Stomach (tissue), 8 donors: ENCODE measurements at regions not wholly inside any gene's neighbourhood (a gene's known extent, or its start where the extent isn't known, plus 50 kb on each side); places are given as distances from the start of the nearest gene placed in this dataset.

Source experiments
- DNase-seq, 2 donors: peaks; one replicate each; pipeline versions ENCODE4 v3.0.0 to v3.0.0-alpha.2; 2013 to 2019
- H3K27ac ChIP-seq, 5 donors: fragments of 200-600 bp in 4 of 5; sonication (generic) in 4 of 5; one replicate each; pipeline ENCODE4 v1.5.1; 2013 to 2019; ENCODE audit warnings: mild to moderate bottlenecking in 1 of 5, moderate library complexity in 1 of 5
- H3K27me3 ChIP-seq, 3 donors: fragments of 200-600 bp; sonication (generic); one replicate each; pipeline ENCODE4 v1.5.1; 2017 to 2019; ENCODE audit warnings: mixed run types in 1 of 3
- H3K36me3 ChIP-seq, 4 donors: fragments of 200-600 bp; sonication (generic); 1 replicate in 3 of 4; 2 replicates in 1 of 4; pipeline ENCODE4 v1.5.1; 2016 to 2019
- H3K4me1 ChIP-seq, 4 donors: fragments of 200-600 bp; sonication (generic); one replicate each; pipeline ENCODE4 v1.5.1; 2016 to 2019
- H3K4me3 ChIP-seq, 4 donors: fragments of 200-600 bp; sonication (generic) in 3 of 4; one replicate each; pipeline ENCODE4 v1.5.1; 2016 to 2019; ENCODE audit warnings: mild to moderate bottlenecking in 1 of 4
- H3K9me3 ChIP-seq, 4 donors: fragments of 200-600 bp; sonication (generic); one replicate each; pipeline ENCODE4 v1.5.1; 2016 to 2019
- CTCF ChIP-seq, 7 experiments: fragments of 450-650 bp in 4 of 7; fragments of 200-600 bp in 3 of 7; sonication (generic) in 3 of 7; IDR thresholded peaks; one replicate each; pipeline ENCODE4 v1.5.1; 2016 to 2019; ENCODE audit warnings: antibody characterized with exemption in 7 of 7, control low read depth in 2 of 7, mild to moderate bottlenecking in 1 of 7
- EP300 ChIP-seq: sonication (generic); formaldehyde crosslinking; IDR thresholded peaks from one replicate; pipeline ENCODE4 v1.6.1; 2017; ENCODE audit warnings: antibody characterized with exemption
- POLR2A ChIP-seq, 4 donors: fragments of 450-650 bp; IDR thresholded peaks; one replicate each; pipeline ENCODE4 v1.6.1; 2016; ENCODE audit warnings: antibody characterized with exemption in 4 of 4, control low read depth in 2 of 4, mild to moderate bottlenecking in 1 of 4, moderate library complexity in 1 of 4
- POLR2AphosphoS5 ChIP-seq, 3 donors: sonication (generic); formaldehyde crosslinking; IDR thresholded peaks; one replicate each; pipeline ENCODE4 v1.6.1; 2016; ENCODE audit warnings: antibody characterized with exemption in 3 of 3
- WGBS, 5 donors: extraction: QIAGEN DNeasy Blood & Tissue Kit in 3 of 5; methylation state at CpG; one replicate each; pipeline versions ENCODE4 v1.1.5 to v1.1.7; 2013 to 2018; 5-methylcytosine and 5-hydroxymethylcytosine counted together
- intact Hi-C: fragments of 100-400 bp; cut with DNase I; formaldehyde crosslinking; loops from one replicate; pipeline ENCODE4 v1.15.1; 2023; ENCODE audit warnings: low total_unique reads
- donor health status: healthy with polysubstance abuse.
- donor health status: Bipolar disorder and iron deficiency.
- donor health status: healthy.

DNA sequence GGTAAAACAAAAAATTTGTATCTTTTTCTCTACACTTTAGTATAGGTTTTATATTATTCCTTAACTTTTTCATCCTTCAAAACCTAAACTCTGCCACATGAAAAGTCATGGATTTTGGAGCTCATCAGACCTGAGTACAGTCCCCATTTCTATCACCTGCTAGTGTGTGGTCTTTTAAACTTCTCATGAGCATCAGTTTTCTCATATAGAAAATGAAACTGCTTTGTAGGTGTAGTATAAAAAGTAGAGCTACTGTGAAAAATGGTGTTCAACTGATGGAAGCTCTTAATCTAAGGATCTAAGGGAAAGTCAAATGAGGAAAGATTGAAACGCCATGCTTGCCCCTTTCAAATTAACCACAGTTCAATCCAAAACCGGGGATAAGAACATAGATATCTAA is 686.5 kb downstream of the MECOM start:
- no peak for DNase-seq
- TF ChIP-seq POLR2AphosphoS5 (IDR thresholded peaks at IDR 0.05) = no peak
- TF ChIP-seq CTCF (IDR thresholded peaks at IDR 0.05) = no peak
- TF ChIP-seq EP300 = no peak
- TF ChIP-seq POLR2A (IDR thresholded peaks at IDR 0.05) = no peak
- H3K4me3 ChIP-seq = no peak overlapping the region
- intact Hi-C loops = no loop called here
- H3K27me3 ChIP-seq = no peaks in the 10 kb centered on the region
- no peaks in the 10 kb centered on the region for H3K9me3 ChIP-seq
- H3K4me1 ChIP-seq = peaks cover 0 to 14% (median 0%) of the 10 kb centered on the region in 4 donors
- H3K27ac ChIP-seq = peak overlapping the region in 2 of 5 donors; percentile 24 to 52
- no peaks in the 10 kb centered on the region for H3K36me3 ChIP-seq
- 66 to 84% (median 78%) methylated on average over 2 of the region's 2 CpGs for WGBS, 5 donors

DNA sequence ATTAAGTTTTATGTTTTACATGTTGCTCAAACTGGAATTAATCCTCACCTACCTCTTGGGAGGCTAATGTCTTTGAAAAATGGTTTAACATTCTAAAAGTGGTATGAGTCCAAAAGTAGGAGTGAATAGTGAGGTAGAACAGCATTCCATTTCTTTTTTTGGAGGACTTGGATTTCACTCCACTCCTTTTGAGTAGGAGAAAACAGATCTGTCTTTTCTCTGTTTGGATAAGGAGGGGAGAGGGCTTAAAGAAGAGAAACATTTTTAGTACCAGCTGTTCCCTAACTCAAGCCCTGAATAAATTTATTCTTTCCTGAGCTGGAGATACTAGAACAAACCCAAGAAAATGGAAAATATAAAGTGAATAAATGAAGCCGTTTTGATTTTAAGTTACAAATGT is 687.9 kb downstream of the MECOM start:
- Histone ChIP-seq H3K27ac (peak overlapping the region in 2 of 5 donors; percentile 20 to 24), H3K4me1 (peaks cover 0 to 14% (median 0%) of the 10 kb centered on the region in 4 donors), H3K36me3 (no peaks in the 10 kb centered on the region), H3K27me3 (no peaks in the 10 kb centered on the region), H3K9me3 (no peaks in the 10 kb centered on the region), H3K4me3 (no peak overlapping the region)
- DNase-seq = no peak
- 46 to 73% (median 63%) methylated on average over 1 of the region's 1 CpG for WGBS, 5 donors
- intact Hi-C loops = no loop called here
- TF ChIP-seq CTCF (IDR thresholded peaks at IDR 0.05) (no peak), POLR2A (IDR thresholded peaks at IDR 0.05) (no peak)

GRCh38 chr3:168974617-168975403 is 688.7 kb downstream of the MECOM start:
- peak overlapping the region in 2 of 5 donors; percentile 20 to 24 for H3K27ac ChIP-seq
- intact Hi-C loops = no loop called here
- H3K4me1 ChIP-seq = peaks cover 0 to 14% (median 0%) of the 10 kb centered on the region in 4 donors
- no peaks in the 10 kb centered on the region for H3K9me3 ChIP-seq
- no peaks in the 10 kb centered on the region for H3K27me3 ChIP-seq
- no peaks in the 10 kb centered on the region for H3K36me3 ChIP-seq
- H3K4me3 ChIP-seq = no peak overlapping the region
- TF ChIP-seq POLR2A (IDR thresholded peaks at IDR 0.05) = no peak
- no peak for TF ChIP-seq CTCF (IDR thresholded peaks at IDR 0.05)
- TF ChIP-seq EP300 = no peak
- TF ChIP-seq POLR2AphosphoS5 (IDR thresholded peaks at IDR 0.05) = no peak
- no peak for DNase-seq

DNA sequence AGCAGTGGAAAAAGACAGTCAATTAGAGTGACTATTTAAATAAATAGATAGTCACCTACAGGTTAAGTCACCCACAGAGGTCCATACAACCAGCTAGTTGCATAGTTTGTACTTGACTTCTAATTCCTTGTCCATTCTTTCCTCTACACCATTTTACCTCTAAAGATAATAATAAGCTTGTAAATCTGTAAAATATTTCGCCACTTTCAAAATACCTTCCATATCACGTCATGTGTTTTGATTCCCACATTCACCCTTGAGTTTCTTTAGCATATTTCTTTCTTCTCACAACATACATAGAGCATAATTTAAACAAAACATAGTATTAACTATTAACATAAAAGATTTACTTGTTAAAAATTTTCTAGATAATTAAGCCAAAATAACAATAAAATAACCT is 689.6 kb downstream of the MECOM start:
- Histone ChIP-seq H3K4me1 (peaks cover 0 to 14% (median 0%) of the 10 kb centered on the region in 4 donors), H3K9me3 (no peaks in the 10 kb centered on the region), H3K27me3 (no peaks in the 10 kb centered on the region), H3K27ac (no peak overlapping the region), H3K4me3 (no peak overlapping the region), H3K36me3 (no peaks in the 10 kb centered on the region)
- intact Hi-C loops = no loop called here
- no peak for TF ChIP-seq POLR2A (IDR thresholded peaks at IDR 0.05)
- no peak for TF ChIP-seq POLR2AphosphoS5 (IDR thresholded peaks at IDR 0.05)
- no peak for TF ChIP-seq EP300
- no peak for TF ChIP-seq CTCF (IDR thresholded peaks at IDR 0.05)
- no peak for DNase-seq
- 74 to 96% (median 88%) methylated on average over 2 of the region's 2 CpGs for WGBS, 5 donors
